ENCODE measurements at regions not wholly inside any gene's neighbourhood (a gene's known extent, or its start where the extent isn't known, plus 50 kb on each side); places are given as distances from the start of the nearest gene placed in this dataset.
"Not testable (repeated sequence)": the region's sequence is repeated elsewhere in the genome, so short reads cannot be mapped to it uniquely, and the experiment has no call there.

- BruUV-seq (replicated peaks); H3K4me3 ChIP-seq (ENCODE audit: insufficient read depth, low read depth, low read length): not testable (repeated sequence)
These were observed 349.3 kb downstream of the CNTNAP3B start for GRCh38 chr9:41779897-41780406.

GRCh38 chr9:41779192-41779591 is 350.0 kb downstream of the CNTNAP3B start:
- H4K5ac ChIP-seq (ENCODE audit: low read depth, low read length); dilution Hi-C loops (cut with HindIII; ENCODE audit: low sequenced_read_pairs, unreplicated experiment); H3K4ac ChIP-seq (ENCODE audit: low read depth, low read length); H3K9me3 ChIP-seq (ENCODE audit: control insufficient read depth, insufficient read depth, low read length); CTCF ChIA-PET; H2BK120ac ChIP-seq (ENCODE audit: low read depth, low read length); H3K23ac ChIP-seq (ENCODE audit: low read depth, low read length); H3K9me1 ChIP-seq (ENCODE audit: insufficient read depth, low read length); H4K91ac ChIP-seq (ENCODE audit: insufficient read depth, low read depth, low read length); in situ Hi-C loops (cut with MboI; ENCODE audit: low sequenced_read_pairs); ATAC-seq (ENCODE audit: low read depth); H4K8ac ChIP-seq (ENCODE audit: low read depth in 2 of 2, low read length in 2 of 2); DNase-seq; H3K36me3 ChIP-seq (ENCODE audit: control insufficient read depth, insufficient read depth, low read length); POLR2A ChIA-PET (ENCODE audit: unreplicated experiment); H3K79me1 ChIP-seq (ENCODE audit: low read depth in 1 of 2, low read length in 2 of 2); H2AK5ac ChIP-seq (ENCODE audit: low read depth, low read length); H2BK15ac ChIP-seq (ENCODE audit: low read depth, low read length); H2AFZ ChIP-seq (replicated peaks; ENCODE audit: low read length, poor library complexity); H3K56ac ChIP-seq (ENCODE audit: extremely low read depth, insufficient read depth, low read length); H3K27me3 ChIP-seq (ENCODE audit: control insufficient read depth, insufficient read depth, low read length); H2BK20ac ChIP-seq (ENCODE audit: low read depth, low read length); H3K18ac ChIP-seq (ENCODE audit: low read depth, low read length); H3K9ac ChIP-seq (ENCODE audit: low read depth, low read length); H3K4me3 ChIP-seq (ENCODE audit: insufficient read depth, low read depth, low read length); H3K27ac ChIP-seq (ENCODE audit: insufficient read depth, low read length); H3K4me2 ChIP-seq (ENCODE audit: low read depth, low read length); H3K4me1 ChIP-seq (ENCODE audit: control insufficient read depth, insufficient read depth, low read length); H2BK5ac ChIP-seq (ENCODE audit: low read depth, low read length, poor library complexity, severe bottlenecking); H4K20me1 ChIP-seq (ENCODE audit: insufficient read depth, low read length); intact Hi-C loops (cut with micrococcal nuclease); H3K14ac ChIP-seq (replicated peaks; ENCODE audit: low read depth, low read length); H2AK9ac ChIP-seq (replicated peaks; ENCODE audit: low read depth, low read length, poor library complexity); BruUV-seq (replicated peaks): not testable (repeated sequence)
- 87% methylated on average over 5 of the region's 15 CpGs; no CpG with 5 or more reads in 1 of the 2 experiments for WGBS, 2 experiments (ENCODE audit: extremely low coverage in 2 of 2, insufficient read length in 1 of 2)

More at GRCh38 chr9:41779897-41780406, 349.3 kb downstream of the CNTNAP3B start:
- H3K79me1 ChIP-seq (ENCODE audit: low read depth in 1 of 2, low read length in 2 of 2); H3K23ac ChIP-seq (ENCODE audit: low read depth, low read length); H3K14ac ChIP-seq (replicated peaks; ENCODE audit: low read depth, low read length); H3K9me3 ChIP-seq (ENCODE audit: control insufficient read depth, insufficient read depth, low read length); H2BK20ac ChIP-seq (ENCODE audit: low read depth, low read length); H2AK5ac ChIP-seq (ENCODE audit: low read depth, low read length); H2BK5ac ChIP-seq (ENCODE audit: low read depth, low read length, poor library complexity, severe bottlenecking); in situ Hi-C loops (cut with MboI; ENCODE audit: low sequenced_read_pairs); H3K4me1 ChIP-seq (ENCODE audit: control insufficient read depth, insufficient read depth, low read length); H4K91ac ChIP-seq (ENCODE audit: insufficient read depth, low read depth, low read length); H2AK9ac ChIP-seq (replicated peaks; ENCODE audit: low read depth, low read length, poor library complexity); H3K4ac ChIP-seq (ENCODE audit: low read depth, low read length); H2BK120ac ChIP-seq (ENCODE audit: low read depth, low read length); dilution Hi-C loops (cut with HindIII; ENCODE audit: low sequenced_read_pairs, unreplicated experiment); ATAC-seq (ENCODE audit: low read depth); H2AFZ ChIP-seq (replicated peaks; ENCODE audit: low read length, poor library complexity); H3K27ac ChIP-seq (ENCODE audit: insufficient read depth, low read length); H3K9ac ChIP-seq (ENCODE audit: low read depth, low read length); H4K8ac ChIP-seq (ENCODE audit: low read depth in 2 of 2, low read length in 2 of 2); H4K5ac ChIP-seq (ENCODE audit: low read depth, low read length); intact Hi-C loops (cut with micrococcal nuclease); H4K20me1 ChIP-seq (ENCODE audit: insufficient read depth, low read length); CTCF ChIA-PET; POLR2A ChIA-PET (ENCODE audit: unreplicated experiment); DNase-seq; H2BK15ac ChIP-seq (ENCODE audit: low read depth, low read length); H3K36me3 ChIP-seq (ENCODE audit: control insufficient read depth, insufficient read depth, low read length); H3K18ac ChIP-seq (ENCODE audit: low read depth, low read length); H3K27me3 ChIP-seq (ENCODE audit: control insufficient read depth, insufficient read depth, low read length); H3K56ac ChIP-seq (ENCODE audit: extremely low read depth, insufficient read depth, low read length); H3K9me1 ChIP-seq (ENCODE audit: insufficient read depth, low read length); H3K4me2 ChIP-seq (ENCODE audit: low read depth, low read length): not testable (repeated sequence)
- WGBS, 2 experiments (ENCODE audit: extremely low coverage in 2 of 2, insufficient read length in 1 of 2), result no CpG with 5 or more reads among the region's 17 CpGs
